Occipital lobe (tissue), 1 donor: ENCODE measurements at regions not wholly inside any gene's neighbourhood (a gene's known extent, or its start where the extent isn't known, plus 50 kb on each side); places are given as distances from the start of the nearest gene placed in this dataset.
"Not testable (repeated sequence)": the region's sequence is repeated elsewhere in the genome, so short reads cannot be mapped to it uniquely, and the experiment has no call there.

Experiments
- DNase-seq: peaks from one replicate; lab custom pipeline; 2025; lab: John Stamatoyannopoulos, UW

GRCh38 chr3:177618873-177619733, 421.8 kb upstream of the TBL1XR1 start:
- DNase-seq: no peak

GRCh38 chr3:177620073-177620472, 422.8 kb upstream of the TBL1XR1 start:
- DNase-seq: no peak

- no peak for DNase-seq
Observed at GRCh38 chr3:177622520-177622919, 425.2 kb upstream of the TBL1XR1 start.

GRCh38 chr3:177622982-177623617, 425.8 kb upstream of the TBL1XR1 start:
- DNase-seq: no peak

GRCh38 chr3:177624528-177625495, 427.5 kb upstream of the TBL1XR1 start:
- DNase-seq: no peak

GRCh38 chr3:177626045-177626444, 428.8 kb upstream of the TBL1XR1 start:
- DNase-seq: no peak

GRCh38 chr3:177628095-177628719, 430.9 kb upstream of the TBL1XR1 start:
- not testable (repeated sequence) for DNase-seq

- no peak for DNase-seq
Observed at GRCh38 chr3:177629276-177629675, 432.0 kb upstream of the TBL1XR1 start.

- DNase-seq: no peak
Observed at GRCh38 chr3:177633671-177634207, 436.5 kb upstream of the TBL1XR1 start.

GRCh38 chr3:177635601-177636106, 438.4 kb upstream of the TBL1XR1 start:
- DNase-seq: not testable (repeated sequence)

- no peak for DNase-seq
Observed at GRCh38 chr3:177640319-177640965, 443.2 kb upstream of the TBL1XR1 start.

- DNase-seq: no peak
Observed at GRCh38 chr3:177641206-177641605, 443.9 kb upstream of the TBL1XR1 start.

- DNase-seq: peak; percentile 50
Observed at GRCh38 chr3:177642042-177642803, 444.9 kb upstream of the TBL1XR1 start.

GRCh38 chr3:177642804-177643125, 445.5 kb upstream of the TBL1XR1 start:
- no peak for DNase-seq

- DNase-seq: no peak
Observed at GRCh38 chr3:177646749-177647148, 449.5 kb upstream of the TBL1XR1 start.

GRCh38 chr3:177647341-177647740, 450.1 kb upstream of the TBL1XR1 start:
- no peak for DNase-seq

- DNase-seq: no peak
Observed at GRCh38 chr3:177647876-177648275, 450.6 kb upstream of the TBL1XR1 start.

GRCh38 chr3:177652556-177653291, 455.4 kb upstream of the TBL1XR1 start:
- DNase-seq: no peak

- no peak for DNase-seq
Observed at GRCh38 chr3:177657243-177657642, 460.0 kb upstream of the TBL1XR1 start.
